B cell (primary cell): ENCODE measurements at regions not wholly inside any gene's neighbourhood (a gene's known extent, or its start where the extent isn't known, plus 50 kb on each side); places are given as distances from the start of the nearest gene placed in this dataset.

Experiments
- ATAC-seq: fragments of 200-7000 bp; cut with Tn5 transposase; one replicate; pipeline ENCODE4 v1.10.0; 2021; ENCODE audit warnings: low read depth, mild to moderate bottlenecking, moderate number of reproducible peaks, moderate library complexity
- CTCF ChIA-PET: fragments of 350-600 bp; sonication (Branson Sonifier 250); formaldehyde crosslinking; loops from one replicate; lab custom pipeline; 2021; ENCODE audit warnings: antibody characterized with exemption, inconsistent platforms; lab: Charles Lee
- POLR2A ChIA-PET: fragments of 350-600 bp; sonication (Branson Sonifier 250); formaldehyde crosslinking; loops from one replicate; lab custom pipeline; 2021; ENCODE audit warnings: antibody characterized with exemption; lab: Charles Lee
- DNase-seq: peaks from one replicate; pipeline ENCODE4 v3.0.0; 2013
- H2AFZ ChIP-seq: 2 replicates; pipeline ENCODE4 v1.6.1; 2012; ENCODE audit warnings: mild to moderate bottlenecking, low read depth, low read length; ENCODE audit not compliant: insufficient read depth, poor library complexity, severe bottlenecking
- H3K27ac ChIP-seq, 2 donors: 1 replicate in 1 of 2; 2 replicates in 1 of 2; pipeline ENCODE4 v1.5.1; 2012 to 2013; ENCODE audit warnings: low read length in 2 of 2, mild to moderate bottlenecking in 2 of 2, moderate library complexity in 1 of 2
- H3K27me3 ChIP-seq, 4 experiments: fragments of 200-600 bp in 1 of 4; sonication (generic) in 1 of 4; replicated peaks in 1 of 4; 1 replicate in 2 of 4; 2 replicates in 2 of 4; pipeline versions ENCODE4 v1.6.1 to v1.7.0; 2013 to 2016; ENCODE audit warnings: low read length in 3 of 4, mild to moderate bottlenecking in 2 of 4, mixed read lengths in 1 of 4, moderate library complexity in 1 of 4; ENCODE audit not compliant: insufficient read depth in 4 of 4, control insufficient read depth in 3 of 4; ENCODE audit errors: control extremely low read depth in 1 of 4
- H3K36me3 ChIP-seq, 2 experiments: replicated peaks in 1 of 2; 1 replicate in 1 of 2; 2 replicates in 1 of 2; pipeline versions ENCODE4 v1.6.1 to v1.7.1; 2013; ENCODE audit warnings: low read length in 1 of 2; ENCODE audit not compliant: insufficient read depth in 2 of 2, control insufficient read depth in 1 of 2; ENCODE audit errors: control extremely low read depth in 1 of 2, extremely low read depth in 1 of 2
- H3K4me1 ChIP-seq, 2 donors: fragments of 200-600 bp in 1 of 2; sonication (generic) in 1 of 2; 1 replicate in 1 of 2; 2 replicates in 1 of 2; pipeline versions ENCODE4 v1.5.1 to v1.6.1; 2013 to 2017; ENCODE audit warnings: low read length in 2 of 2; ENCODE audit not compliant: control insufficient read depth in 2 of 2, insufficient read depth in 2 of 2
- H3K4me2 ChIP-seq: replicated peaks from 2 replicates; pipeline ENCODE3; 2012; ENCODE audit warnings: mild to moderate bottlenecking, low read depth, low read length; ENCODE audit not compliant: poor library complexity, severe bottlenecking
- H3K4me3 ChIP-seq, 5 experiments: fragments of 200-600 bp in 1 of 5; sonication (generic) in 1 of 5; 1 replicate in 3 of 5; 2 replicates in 2 of 5; pipeline versions ENCODE4 v1.5.1 to v1.7.0; 2011 to 2016; ENCODE audit warnings: low read length in 4 of 5, mild to moderate bottlenecking in 4 of 5, low read depth in 2 of 5, control low read depth in 1 of 5, moderate library complexity in 1 of 5; ENCODE audit not compliant: insufficient read depth in 1 of 5; ENCODE audit errors: control extremely low read depth in 1 of 5, extremely low read depth in 1 of 5
- H3K79me2 ChIP-seq: fragments of 200-600 bp; sonication (generic); one replicate; pipeline ENCODE4 v1.6.0; 2016; ENCODE audit warnings: low read length; ENCODE audit not compliant: control insufficient read depth, insufficient read depth
- H3K9ac ChIP-seq: fragments of 200-600 bp; sonication (generic); 2 replicates; pipeline ENCODE4 v1.6.1; 2017; ENCODE audit warnings: mild to moderate bottlenecking, low read length, moderate library complexity
- H3K9me3 ChIP-seq, 3 donors: one replicate each; pipeline versions ENCODE4 v1.6.1 to v1.7.1; 2013; ENCODE audit warnings: low read length in 2 of 3; ENCODE audit not compliant: control insufficient read depth in 2 of 3, insufficient read depth in 1 of 3; ENCODE audit errors: control extremely low read depth in 1 of 3
- H4K20me1 ChIP-seq: 2 replicates; pipeline ENCODE4 v1.6.0; 2012; ENCODE audit warnings: mild to moderate bottlenecking, low read length; ENCODE audit not compliant: insufficient read depth, control insufficient read depth, poor library complexity, severe bottlenecking
- H3K27ac Mint-ChIP-seq: one replicate; pipeline ENCODE4 v1.8.0; 2021; ENCODE audit warnings: mixed read lengths
- H3K27me3 Mint-ChIP-seq: one replicate; pipeline ENCODE4 v1.8.0; 2021; ENCODE audit warnings: mixed read lengths
- H3K4me1 Mint-ChIP-seq: one replicate; pipeline ENCODE4 v1.8.0; 2021; ENCODE audit warnings: mixed read lengths
- H3K4me3 Mint-ChIP-seq: one replicate; pipeline ENCODE4 v1.8.0; 2021; ENCODE audit warnings: mixed read lengths
- H3K9me3 Mint-ChIP-seq: one replicate; pipeline ENCODE4 v1.8.0; 2022; ENCODE audit warnings: mixed read lengths; ENCODE audit not compliant: insufficient read depth
- EZH2 ChIP-seq: IDR thresholded peaks from 2 replicates; pipeline ENCODE4 v1.6.1; 2012; ENCODE audit warnings: borderline replicate concordance, low read depth, mild to moderate bottlenecking, moderate library complexity, low read length; ENCODE audit not compliant: insufficient read depth, poor library complexity, severe bottlenecking
- WGBS: methylation state at CpG from one replicate; pipeline ENCODE4 v1.1.5; 2013; ENCODE audit warnings: missing lambda C conversion rate; ENCODE audit not compliant: insufficient coverage; 5-methylcytosine and 5-hydroxymethylcytosine counted together
- intact Hi-C: fragments of 100-400 bp; cut with micrococcal nuclease; formaldehyde crosslinking; loops from one replicate; pipeline ENCODE4 v1.10.0; 2022
- TF ChIP-seq, protein P1 (sequence below): fragments of 200-600 bp; IDR thresholded peaks from one replicate; pipeline ENCODE4 v1.8.0; 2022; ENCODE audit warnings: antibody characterized with exemption, mild to moderate bottlenecking

DNA sequence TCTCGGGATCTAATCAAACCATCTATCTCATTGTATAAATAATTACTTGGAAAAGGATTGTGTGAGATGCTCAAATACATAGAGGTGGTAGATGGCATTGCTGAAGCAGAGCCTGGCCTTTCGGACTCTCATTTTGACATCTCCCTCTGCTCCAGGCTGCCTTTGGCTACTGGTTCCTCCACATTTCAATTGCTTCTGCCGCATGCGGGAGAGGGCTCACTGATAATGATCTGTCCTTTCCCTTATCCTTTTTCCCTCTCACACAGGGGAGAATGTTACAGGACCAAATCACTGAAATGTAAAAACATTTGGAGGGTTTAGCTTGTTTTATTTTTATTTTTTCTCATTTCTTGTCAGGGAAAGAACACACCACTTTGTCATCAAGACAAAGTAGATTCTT, 380.6 kb upstream of the UBE2E3 start:
- H3K4me1 Mint-ChIP-seq = no peaks in the 10 kb centered on the region
- H3K4me1 ChIP-seq = no peaks in the 10 kb centered on the region
- DNase-seq (no peak), ATAC-seq (no peak)
- H3K4me3 ChIP-seq = no peak overlapping the region
- H3K9ac ChIP-seq = no peak overlapping the region
- H3K4me2 ChIP-seq = no peak overlapping the region
- H3K9me3 Mint-ChIP-seq = peaks cover 4% of the 10 kb centered on the region
- H3K9me3 ChIP-seq = peaks cover 0 to 3% (median 0%) of the 10 kb centered on the region in 3 donors
- H3K79me2 ChIP-seq = no peaks in the 10 kb centered on the region
- no peak overlapping the region for H3K27ac Mint-ChIP-seq
- TF ChIP-seq, protein P1, sequence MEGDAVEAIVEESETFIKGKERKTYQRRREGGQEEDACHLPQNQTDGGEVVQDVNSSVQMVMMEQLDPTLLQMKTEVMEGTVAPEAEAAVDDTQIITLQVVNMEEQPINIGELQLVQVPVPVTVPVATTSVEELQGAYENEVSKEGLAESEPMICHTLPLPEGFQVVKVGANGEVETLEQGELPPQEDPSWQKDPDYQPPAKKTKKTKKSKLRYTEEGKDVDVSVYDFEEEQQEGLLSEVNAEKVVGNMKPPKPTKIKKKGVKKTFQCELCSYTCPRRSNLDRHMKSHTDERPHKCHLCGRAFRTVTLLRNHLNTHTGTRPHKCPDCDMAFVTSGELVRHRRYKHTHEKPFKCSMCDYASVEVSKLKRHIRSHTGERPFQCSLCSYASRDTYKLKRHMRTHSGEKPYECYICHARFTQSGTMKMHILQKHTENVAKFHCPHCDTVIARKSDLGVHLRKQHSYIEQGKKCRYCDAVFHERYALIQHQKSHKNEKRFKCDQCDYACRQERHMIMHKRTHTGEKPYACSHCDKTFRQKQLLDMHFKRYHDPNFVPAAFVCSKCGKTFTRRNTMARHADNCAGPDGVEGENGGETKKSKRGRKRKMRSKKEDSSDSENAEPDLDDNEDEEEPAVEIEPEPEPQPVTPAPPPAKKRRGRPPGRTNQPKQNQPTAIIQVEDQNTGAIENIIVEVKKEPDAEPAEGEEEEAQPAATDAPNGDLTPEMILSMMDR = no peak
- TF ChIP-seq EZH2 = no peak
- WGBS = no CpG with 5 or more reads among the region's 4 CpGs
- ChIA-PET CTCF (no interaction called here), POLR2A (no interaction called here)
- H3K27me3 ChIP-seq = no peaks in the 10 kb centered on the region
- H3K36me3 ChIP-seq = no peaks in the 10 kb centered on the region
- H4K20me1 ChIP-seq = no peaks in the 10 kb centered on the region
- intact Hi-C loops = no loop called here
- H3K27ac ChIP-seq = no peak overlapping the region
- no peak overlapping the region for H2AFZ ChIP-seq
- no peaks in the 10 kb centered on the region for H3K27me3 Mint-ChIP-seq
- no peak overlapping the region for H3K4me3 Mint-ChIP-seq

DNA sequence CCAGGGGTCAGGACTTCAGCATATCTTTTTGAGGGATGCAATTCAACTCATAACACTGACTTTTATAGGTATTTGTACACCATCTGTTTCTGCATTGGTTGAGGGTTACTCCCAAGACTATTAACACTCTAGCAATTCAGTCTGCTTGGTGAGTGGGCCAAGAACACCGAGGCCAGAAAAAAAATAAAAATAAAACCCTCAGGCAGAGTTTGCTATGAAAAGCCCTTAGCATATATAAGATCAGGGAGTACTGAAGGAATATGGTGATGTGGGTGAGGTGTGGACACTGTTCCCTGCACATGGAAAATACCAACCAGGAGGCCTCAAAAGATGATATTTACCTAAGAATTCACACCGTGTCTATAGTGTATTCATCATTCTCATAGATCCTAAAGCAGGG, 383.2 kb upstream of the UBE2E3 start:
- no peak overlapping the region for H3K27ac Mint-ChIP-seq
- ChIA-PET POLR2A (no interaction called here), CTCF (no interaction called here)
- no peak overlapping the region for H3K4me3 Mint-ChIP-seq
- no peaks in the 10 kb centered on the region for H3K27me3 ChIP-seq
- H3K4me1 ChIP-seq = no peaks in the 10 kb centered on the region
- peaks cover 4% of the 10 kb centered on the region for H3K9me3 Mint-ChIP-seq
- no peaks in the 10 kb centered on the region for H3K4me1 Mint-ChIP-seq
- no peaks in the 10 kb centered on the region for H3K36me3 ChIP-seq
- no CpG with 5 or more reads among the region's 2 CpGs for WGBS
- no peak overlapping the region for H3K27ac ChIP-seq
- intact Hi-C loops = no loop called here
- ATAC-seq = no peak
- no peaks in the 10 kb centered on the region for H4K20me1 ChIP-seq
- H3K9me3 ChIP-seq = peaks cover 0 to 3% (median 0%) of the 10 kb centered on the region in 3 donors
- H3K4me3 ChIP-seq = no peak overlapping the region
- no peaks in the 10 kb centered on the region for H3K79me2 ChIP-seq
- TF ChIP-seq EZH2 = no peak
- TF ChIP-seq, protein P1 = no peak
- no peak overlapping the region for H3K9ac ChIP-seq
- H2AFZ ChIP-seq = no peak overlapping the region
- H3K4me2 ChIP-seq = no peak overlapping the region
- DNase-seq = no peak
- H3K27me3 Mint-ChIP-seq = peaks cover 3% of the 10 kb centered on the region
